SK-N-SH (cell line): ENCODE measurements at regions not wholly inside any gene's neighbourhood (a gene's known extent, or its start where the extent isn't known, plus 50 kb on each side); places are given as distances from the start of the nearest gene placed in this dataset.
A peak's percentile ranks its signal among the peaks of the same experiment; 100 is the strongest.

Experiments used
- CTCF ChIA-PET: fragments of 300-600, 350-600 bp; formaldehyde crosslinking; extraction: SDS; loops from one replicate; lab custom pipeline; 2021; lab: Yijun Ruan, JAX
- POLR2A ChIA-PET: fragments of 350-600 bp; sonication (Branson Sonifier 250); formaldehyde crosslinking; extraction: SDS; loops from one replicate; lab custom pipeline; 2020; ENCODE audit warnings: antibody characterized with exemption, inconsistent platforms; lab: Yijun Ruan, JAX
- DNase-seq: peaks from one replicate; pipeline ENCODE4 v3.0.0; 2012
- H2AFZ ChIP-seq: fragments of 200-600 bp; sonication (generic); 2 replicates; pipeline ENCODE4 v1.8.1; 2016; ENCODE audit warnings: antibody characterized with exemption, mild to moderate bottlenecking, low read depth
- H3F3A ChIP-seq: fragments of 200-600 bp; sonication (generic); replicated peaks from 2 replicates; pipeline ENCODE3; 2016; ENCODE audit warnings: antibody characterized with exemption, mild to moderate bottlenecking; ENCODE audit not compliant: insufficient read depth
- H3K27ac ChIP-seq, 2 experiments: fragments of 200-500 bp in 1 of 2; fragments of 200-600 bp in 1 of 2; sonication (Bioruptor generic) in 1 of 2; sonication (generic), shearing (Covaris generic) in 1 of 2; 2 replicates each; pipeline versions ENCODE4 v1.5.1 to v1.6.1; 2014 to 2016; ENCODE audit warnings: low read depth in 2 of 2, inconsistent platforms in 1 of 2, low read length in 1 of 2, mild to moderate bottlenecking in 1 of 2, mixed read lengths in 1 of 2
- H3K27me3 ChIP-seq: fragments of 200-600 bp; sonication (generic), shearing (Covaris generic); 2 replicates; pipeline ENCODE4 v1.6.1; 2016; ENCODE audit warnings: mixed run types; ENCODE audit not compliant: insufficient read depth
- H3K36me3 ChIP-seq, 2 experiments: fragments of 200-500 bp in 1 of 2; fragments of 200-600 bp in 1 of 2; sonication (Bioruptor generic) in 1 of 2; sonication (generic) in 1 of 2; replicated peaks in 1 of 2; 2 replicates each; pipeline versions ENCODE3 to v1.5.1; 2014 to 2016; ENCODE audit warnings: low read length in 1 of 2, mild to moderate bottlenecking in 1 of 2; ENCODE audit not compliant: insufficient read depth in 2 of 2, control insufficient read depth in 1 of 2
- H3K4me1 ChIP-seq, 2 experiments: fragments of 200-500 bp in 1 of 2; fragments of 200-600 bp in 1 of 2; sonication (Bioruptor generic) in 1 of 2; sonication (generic), shearing (Covaris generic) in 1 of 2; 2 replicates each; pipeline versions ENCODE4 v1.5.1 to v1.6.1; 2014 to 2016; ENCODE audit warnings: low read depth in 1 of 2, low read length in 1 of 2, mixed run types in 1 of 2; ENCODE audit not compliant: insufficient read depth in 2 of 2, control insufficient read depth in 1 of 2
- H3K4me2 ChIP-seq: fragments of 200-600 bp; sonication (generic), shearing (Covaris generic); 2 replicates; pipeline ENCODE4 v1.6.1; 2017; ENCODE audit warnings: mixed run types
- H3K4me3 ChIP-seq, 2 experiments: fragments of 200-500 bp in 1 of 2; fragments of 200-600 bp in 1 of 2; sonication (Bioruptor generic) in 1 of 2; sonication (generic), shearing (Covaris generic) in 1 of 2; 2 replicates each; pipeline versions ENCODE4 v1.5.1 to v1.8.1; 2014 to 2016; ENCODE audit warnings: low read depth in 2 of 2, inconsistent platforms in 1 of 2, low read length in 1 of 2, mild to moderate bottlenecking in 1 of 2, mixed read lengths in 1 of 2, moderate library complexity in 1 of 2
- H3K79me2 ChIP-seq: fragments of 200-600 bp; sonication (generic); 2 replicates; pipeline ENCODE4 v1.8.1; 2017; ENCODE audit warnings: mild to moderate bottlenecking; ENCODE audit not compliant: insufficient read depth
- H3K9ac ChIP-seq: fragments of 200-600 bp; sonication (generic); 2 replicates; pipeline ENCODE4 v1.6.1; 2017; ENCODE audit warnings: mixed run types
- H3K9me2 ChIP-seq: fragments of 200-600 bp; sonication (generic); 2 replicates; pipeline ENCODE4 v1.6.1; 2017; ENCODE audit warnings: mixed run types
- H3K9me3 ChIP-seq: fragments of 200-600 bp; sonication (generic); 2 replicates; pipeline ENCODE4 v1.6.1; 2017; ENCODE audit warnings: mixed run types, mild to moderate bottlenecking, moderate library complexity
- H4K20me1 ChIP-seq: fragments of 200-600 bp; sonication (generic); 2 replicates; pipeline ENCODE4 v1.6.1; 2017; ENCODE audit warnings: mild to moderate bottlenecking, mixed run types; ENCODE audit not compliant: insufficient read depth
- ELF1 ChIP-seq: IDR thresholded peaks from 2 replicates; pipeline ENCODE4 v1.4.0; 2012
- EZH2phosphoT487 ChIP-seq: fragments of 200-600 bp; sonication (generic); IDR thresholded peaks from 2 replicates; pipeline ENCODE4 v1.6.1; 2017; ENCODE audit warnings: low read depth, mixed run types, mild to moderate bottlenecking, antibody characterized with exemption, moderate library complexity, borderline replicate concordance
- FOXJ3 ChIP-seq: sonication (generic); formaldehyde crosslinking; IDR thresholded peaks from 2 replicates; pipeline ENCODE4 v1.5.1; 2020; ENCODE audit warnings: mild to moderate bottlenecking, missing genetic modification reagents
- FOXM1 ChIP-seq: IDR thresholded peaks from 2 replicates; pipeline ENCODE4 v1.4.0; 2012; ENCODE audit warnings: low read depth, mild to moderate bottlenecking
- GATA2 ChIP-seq: sonication (generic); formaldehyde crosslinking; IDR thresholded peaks from 2 replicates; pipeline ENCODE4 v1.5.0; 2020; ENCODE audit warnings: mild to moderate bottlenecking, missing genetic modification reagents
- JUND ChIP-seq: IDR thresholded peaks from 2 replicates; pipeline ENCODE4 v1.4.0; 2012
- MEF2A ChIP-seq: IDR thresholded peaks from 2 replicates; pipeline ENCODE4 v1.4.0; 2012; ENCODE audit warnings: low read depth, borderline replicate concordance
- MXI1 ChIP-seq: IDR thresholded peaks from 2 replicates; pipeline ENCODE4 v1.6.1; 2012; ENCODE audit warnings: mild to moderate bottlenecking, low read depth, low read length, improper control_type of control experiment
- NFIC ChIP-seq: IDR thresholded peaks from 2 replicates; pipeline ENCODE4 v1.4.0; 2012; ENCODE audit warnings: borderline replicate concordance
- NRF1 ChIP-seq: IDR thresholded peaks from 2 replicates; pipeline ENCODE4 v1.6.1; 2012; ENCODE audit warnings: low read depth, mild to moderate bottlenecking, low read length
- PBX3 ChIP-seq: IDR thresholded peaks from 2 replicates; pipeline ENCODE4; 2012
- POLR2AphosphoS5 ChIP-seq: IDR thresholded peaks from 2 replicates; pipeline ENCODE4 v1.6.1; 2012; ENCODE audit warnings: low read depth, low read length
- RAD21 ChIP-seq: IDR thresholded peaks from 2 replicates; pipeline ENCODE4 v1.6.1; 2012; ENCODE audit warnings: mild to moderate bottlenecking, low read length
- RCOR1 ChIP-seq: fragments of 150-350 bp; IDR thresholded peaks from 2 replicates; pipeline ENCODE4 v1.6.1; 2017; ENCODE audit warnings: antibody characterized with exemption, low read length
- SIN3A ChIP-seq: IDR thresholded peaks from 2 replicates; pipeline ENCODE4 v1.6.1; 2012; ENCODE audit warnings: low read depth, mild to moderate bottlenecking, low read length, moderate library complexity, borderline replicate concordance
- SMC3 ChIP-seq: IDR thresholded peaks from 2 replicates; pipeline ENCODE4 v1.6.1; 2012; ENCODE audit warnings: low read depth, low read length, improper control_type of control experiment
- TAF1 ChIP-seq: IDR thresholded peaks from 2 replicates; pipeline ENCODE4 v1.6.1; 2012; ENCODE audit warnings: low read depth, mild to moderate bottlenecking, low read length, moderate library complexity, borderline replicate concordance
- TCF12 ChIP-seq: IDR thresholded peaks from 2 replicates; pipeline ENCODE4 v1.4.0; 2012
- TEAD4 ChIP-seq: IDR thresholded peaks from 2 replicates; pipeline ENCODE4 v1.4.0; 2012; ENCODE audit warnings: mild to moderate bottlenecking, borderline replicate concordance; ENCODE audit not compliant: insufficient read depth
- YY1 ChIP-seq: IDR thresholded peaks from 2 replicates; pipeline ENCODE4 v1.4.0; 2012; ENCODE audit warnings: low read depth, mild to moderate bottlenecking
- WGBS: methylation state at CpG from one replicate; pipeline ENCODE4 v1.1.6; 2017; ENCODE audit warnings: low lambda C conversion rate; 5-methylcytosine and 5-hydroxymethylcytosine counted together
- TF ChIP-seq, protein P1 (sequence below): IDR thresholded peaks from 2 replicates; pipeline ENCODE4 v1.4.0; 2012; ENCODE audit warnings: low read depth

DNA sequence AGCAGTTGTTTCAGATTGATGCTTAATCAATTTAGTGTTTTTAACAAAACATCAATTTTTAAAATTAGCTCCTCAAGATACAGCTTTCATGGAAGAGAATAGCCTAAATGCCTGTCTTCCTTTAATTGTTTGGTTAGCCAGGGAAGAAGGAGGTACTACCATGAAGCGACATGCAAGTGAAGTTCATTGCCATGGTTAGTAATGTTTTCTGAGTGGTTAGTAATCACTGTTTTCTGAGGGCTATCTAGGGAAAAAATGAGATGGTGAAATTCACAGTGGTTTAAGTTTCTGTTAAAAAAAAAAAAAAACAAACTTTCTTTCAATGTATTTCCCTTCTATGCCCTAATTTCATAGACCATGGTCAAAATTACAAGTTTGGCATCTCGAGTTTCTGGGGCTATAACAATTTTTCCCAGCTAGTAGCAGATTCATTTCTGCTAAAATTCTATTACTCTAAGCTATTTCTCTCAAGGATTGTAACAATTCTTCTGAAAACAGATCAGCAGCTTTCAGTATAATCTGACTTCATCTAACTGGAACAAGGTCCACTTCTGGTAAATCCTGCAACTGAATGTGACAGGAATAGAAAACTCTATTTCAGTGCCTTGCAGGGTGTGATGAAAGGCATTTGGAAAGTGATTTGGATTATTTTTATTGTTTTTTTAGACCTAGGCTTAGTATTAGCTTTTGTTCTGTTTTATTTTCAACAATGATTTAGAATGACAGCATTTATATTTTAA is 157.0 kb downstream of the PCDH18 start (continued):
- TF ChIP-seq PBX3 (no peak), SIN3A (no peak), GATA2 (CRISPR knock-in tag) (no peak)
- TF ChIP-seq, protein P1, sequence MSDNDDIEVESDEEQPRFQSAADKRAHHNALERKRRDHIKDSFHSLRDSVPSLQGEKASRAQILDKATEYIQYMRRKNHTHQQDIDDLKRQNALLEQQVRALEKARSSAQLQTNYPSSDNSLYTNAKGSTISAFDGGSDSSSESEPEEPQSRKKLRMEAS: no peak

- no peaks in the 10 kb centered on the region for H3K36me3 ChIP-seq
- H2AFZ ChIP-seq: no peak overlapping the region
- no peaks in the 10 kb centered on the region for H4K20me1 ChIP-seq
- H3K4me2 ChIP-seq: no peak overlapping the region
- no peak overlapping the region for H3K9ac ChIP-seq
- WGBS: 91% methylated on average over 2 of the region's 2 CpGs
- peaks cover 0 to 14% of the 10 kb centered on the region in 2 experiments; a peak in 3 of 4 replicates for H3K4me1 ChIP-seq
- H3F3A ChIP-seq: peaks cover 4% of the 10 kb centered on the region
- H3K4me3 ChIP-seq: no peak overlapping the region
- H3K79me2 ChIP-seq: no peaks in the 10 kb centered on the region
- TF ChIP-seq RAD21: no peak
- no peak for TF ChIP-seq NRF1
- TF ChIP-seq MEF2A: no peak
- no peak for TF ChIP-seq POLR2AphosphoS5
- no peak for TF ChIP-seq MXI1
- no peak for TF ChIP-seq GATA2 (CRISPR knock-in tag)
- no peak for TF ChIP-seq ELF1
- TF ChIP-seq JUND: no peak
- TF ChIP-seq FOXJ3 (CRISPR knock-in tag): no peak
- no peak for TF ChIP-seq TAF1
- TF ChIP-seq YY1: no peak
- TF ChIP-seq TCF12: no peak
- no peak for TF ChIP-seq NFIC
- no peak for TF ChIP-seq TEAD4
- TF ChIP-seq FOXM1: no peak
- no peak for TF ChIP-seq SMC3
- TF ChIP-seq EZH2phosphoT487: no peak
- TF ChIP-seq RCOR1: no peak
- POLR2A ChIA-PET: no interaction called here
- H3K27ac ChIP-seq: peak overlapping the region in 1 of 2 experiments; percentile 30; a peak in 1 of 4 replicates
- CTCF ChIA-PET: interaction anchor here (1.5 kb wide), 1 partner anchor 81 kb away, joined by 3 read pairs; no protein-coding TSS in a partner anchor
- no peak for DNase-seq
- no peaks in the 10 kb centered on the region for H3K9me2 ChIP-seq
- H3K27me3 ChIP-seq: no peaks in the 10 kb centered on the region
- no peaks in the 10 kb centered on the region for H3K9me3 ChIP-seq
Measured at GRCh38 chr4:137370679-137371078, 161.6 kb downstream of the PCDH18 start.
